ENCODE measurements at regions not wholly inside any gene's neighbourhood (a gene's known extent, or its start where the extent isn't known, plus 50 kb on each side); places are given as distances from the start of the nearest gene placed in this dataset.
"Not testable (repeated sequence)": the region's sequence is repeated elsewhere in the genome, so short reads cannot be mapped to it uniquely, and the experiment has no call there.

GRCh38 chr1:172837816-172838679 lies 179.1 kb downstream of the FASLG start:
- DNase-seq (ENCODE audit: low spot score), result no peak

DNA sequence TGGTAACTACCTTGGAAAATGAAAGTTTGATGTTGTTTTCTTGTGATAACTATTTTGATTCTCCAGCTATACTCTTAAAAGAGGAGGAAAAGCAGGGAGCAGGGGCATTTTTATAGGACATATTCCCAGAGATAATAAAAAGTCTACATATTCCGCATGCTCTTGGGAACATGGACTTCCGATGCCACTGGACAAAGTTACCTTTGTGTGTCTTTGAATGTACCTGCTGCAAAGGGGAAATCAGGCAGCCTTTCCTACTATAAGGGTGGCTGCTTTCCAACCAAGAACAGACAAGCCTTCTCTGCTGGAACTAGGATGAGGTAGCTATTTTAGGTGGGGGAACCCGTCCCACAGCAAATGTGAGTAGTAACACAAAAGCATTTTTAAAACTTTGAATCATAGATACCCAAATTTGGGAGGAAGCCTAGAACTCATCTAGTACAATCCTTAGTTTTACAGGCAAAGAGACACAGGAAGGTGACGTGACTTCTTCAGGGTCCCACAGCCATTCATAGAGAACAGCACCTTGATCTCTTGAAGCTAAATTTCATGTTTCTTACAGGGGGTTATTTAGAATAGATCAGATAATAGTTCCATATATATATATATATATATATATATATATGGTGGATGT lies 179.9 kb downstream of the FASLG start:
- DNase-seq (ENCODE audit: low spot score), result no peak

- DNase-seq (ENCODE audit: low spot score), result not testable (repeated sequence)
Observed at GRCh38 chr1:172839639-172840038, 180.7 kb downstream of the FASLG start.

GRCh38 chr1:172843444-172843843 lies 184.5 kb downstream of the FASLG start:
- no peak for DNase-seq (ENCODE audit: low spot score)

GRCh38 chr1:172845371-172845770 lies 186.5 kb downstream of the FASLG start:
- no peak for DNase-seq (ENCODE audit: low spot score)

DNA sequence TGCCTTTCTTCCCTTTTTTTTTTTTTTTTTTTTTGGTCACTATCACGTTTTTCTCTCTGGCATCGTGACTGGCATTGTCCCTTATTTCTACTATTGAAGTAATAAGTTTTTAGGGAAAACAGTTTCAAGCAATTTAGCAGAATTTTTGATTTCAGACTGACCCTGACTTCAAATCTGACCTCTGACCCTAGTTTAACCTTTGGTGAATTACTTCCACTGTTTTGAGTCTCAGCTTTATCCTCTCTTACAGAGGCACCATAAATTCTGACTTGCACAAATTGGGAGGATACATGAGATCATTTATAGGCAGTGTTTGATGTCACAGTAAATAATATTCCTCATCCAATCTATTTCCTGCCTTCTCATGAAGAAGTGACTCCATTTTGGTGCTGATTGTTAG lies 187.0 kb downstream of the FASLG start:
- DNase-seq (ENCODE audit: low spot score), result no peak

- not testable (repeated sequence) for DNase-seq (ENCODE audit: low spot score)
Observed at GRCh38 chr1:172847814-172848213, 188.9 kb downstream of the FASLG start.

GRCh38 chr1:172849653-172850052 lies 190.8 kb downstream of the FASLG start:
- DNase-seq (ENCODE audit: low spot score), result no peak

DNA sequence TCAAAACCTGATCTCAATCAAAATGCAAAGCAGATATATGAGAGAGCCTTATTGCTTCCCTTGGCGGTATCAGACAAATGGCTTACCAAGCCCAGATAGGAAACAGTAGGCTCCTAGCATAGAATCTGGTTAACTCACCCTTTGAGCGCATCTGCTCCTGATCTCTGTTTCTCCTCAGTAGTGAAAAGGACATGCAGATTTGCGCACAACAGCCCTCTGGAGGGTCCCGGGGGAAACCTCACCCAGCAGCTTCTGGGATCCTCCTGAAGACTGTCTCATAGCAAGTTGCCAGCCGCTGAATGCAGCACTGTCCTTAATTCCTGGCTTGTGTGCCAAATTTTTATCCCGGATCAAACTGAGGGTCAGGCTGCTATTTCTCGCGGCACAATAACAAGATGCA lies 192.2 kb downstream of the FASLG start:
- DNase-seq (ENCODE audit: low spot score), result no peak

GRCh38 chr1:172851856-172852255 lies 193.0 kb downstream of the FASLG start:
- DNase-seq (ENCODE audit: low spot score), result no peak

DNA sequence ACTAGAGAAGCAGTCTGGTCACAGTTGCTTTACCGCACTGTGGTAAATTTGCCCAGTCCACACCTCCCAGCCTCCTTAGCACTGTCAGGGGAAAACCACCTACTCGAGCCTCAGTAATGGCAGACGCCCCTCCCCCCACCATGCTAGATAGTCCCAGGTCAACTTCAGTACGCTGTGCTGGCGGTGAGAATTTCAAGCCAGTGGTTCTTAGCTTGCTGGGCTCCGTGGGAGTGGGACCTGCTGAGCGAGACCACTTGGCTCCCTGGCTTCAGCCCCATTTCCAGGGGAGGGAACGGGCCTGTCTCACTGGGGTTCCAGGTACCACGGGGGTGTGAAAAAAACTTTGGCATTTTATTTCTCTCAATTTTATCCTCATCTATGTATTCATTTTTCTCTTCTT lies 194.8 kb downstream of the TNFSF18 start:
- not testable (repeated sequence) for DNase-seq (ENCODE audit: low spot score)

GRCh38 chr1:172863031-172863430 lies 187.7 kb downstream of the TNFSF18 start:
- DNase-seq (ENCODE audit: low spot score), result no peak

- DNase-seq (ENCODE audit: low spot score), result no peak
Observed at GRCh38 chr1:172867216-172867818, 183.4 kb downstream of the TNFSF18 start.

- DNase-seq (ENCODE audit: low spot score), result no peak
Observed at GRCh38 chr1:172870901-172871606, 179.7 kb downstream of the TNFSF18 start.

- DNase-seq (ENCODE audit: low spot score), result no peak
Observed at GRCh38 chr1:172874950-172875349, 175.8 kb downstream of the TNFSF18 start.

DNA sequence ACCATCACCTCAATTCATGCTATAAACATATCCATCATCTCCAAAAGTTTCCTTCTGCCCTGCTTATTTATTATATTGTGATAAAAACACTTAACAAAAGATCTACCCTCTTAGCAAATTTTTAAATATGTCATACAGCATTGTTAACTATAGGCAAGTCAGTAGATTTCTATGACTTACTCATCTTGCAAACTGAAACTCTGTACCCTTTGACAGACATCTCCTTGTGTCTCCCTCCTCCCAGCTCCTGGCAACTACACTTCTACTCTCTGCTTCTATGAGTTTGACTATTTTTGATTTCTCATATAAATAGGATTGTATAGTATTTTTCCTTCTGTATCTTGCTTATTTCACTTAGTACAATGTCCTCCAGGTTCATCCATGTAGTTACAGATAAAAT lies 174.8 kb downstream of the TNFSF18 start:
- DNase-seq (ENCODE audit: low spot score), result no peak

DNA sequence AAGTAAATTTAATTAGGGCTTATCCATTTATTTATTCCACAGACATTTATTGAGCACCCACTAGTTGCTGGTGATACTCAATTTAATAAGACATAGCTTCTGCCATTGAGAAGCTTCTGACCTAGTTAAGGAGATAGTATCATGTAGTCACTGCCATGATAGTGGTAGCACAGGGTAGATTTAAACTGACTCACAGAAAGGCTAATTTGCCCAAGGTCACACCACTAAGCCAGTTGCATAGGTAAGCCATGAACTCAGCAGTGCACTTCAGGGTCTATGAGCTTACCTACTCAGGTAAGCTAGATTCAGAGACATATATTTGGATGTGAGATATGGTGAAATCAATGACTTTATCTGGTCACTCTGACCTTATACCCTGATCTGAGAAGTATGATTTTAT lies 168.4 kb downstream of the TNFSF18 start:
- DNase-seq (ENCODE audit: low spot score), result no peak

DNA sequence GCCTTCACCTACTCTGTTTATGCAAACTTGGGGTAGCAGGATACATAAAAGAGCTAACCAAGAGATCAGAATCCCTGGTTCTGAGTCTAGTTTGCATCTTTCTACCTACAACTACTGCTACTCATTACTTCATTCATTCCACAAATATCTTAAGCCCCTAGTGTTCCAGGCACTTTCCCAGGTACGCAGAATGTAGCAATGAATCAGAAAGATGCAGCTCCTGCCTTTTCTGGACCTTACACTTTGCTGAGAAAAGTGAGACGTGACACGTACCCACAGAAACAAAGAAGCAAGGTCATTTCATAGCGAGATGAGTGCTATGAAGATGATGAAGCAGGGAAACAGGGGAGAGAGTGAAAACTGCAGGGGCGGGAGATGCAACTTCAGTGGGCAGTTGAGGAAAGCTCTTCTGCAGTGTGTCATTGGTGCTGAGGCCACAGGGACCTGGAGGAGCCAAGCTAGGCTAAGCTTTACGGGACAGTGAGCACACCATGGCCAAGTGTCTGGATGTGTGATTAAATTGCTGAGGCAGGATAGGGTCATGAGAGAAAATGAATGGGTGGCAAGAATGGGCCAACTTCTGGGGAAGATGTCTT lies 167.9 kb downstream of the TNFSF18 start:
- DNase-seq (ENCODE audit: low spot score), result no peak

DNA sequence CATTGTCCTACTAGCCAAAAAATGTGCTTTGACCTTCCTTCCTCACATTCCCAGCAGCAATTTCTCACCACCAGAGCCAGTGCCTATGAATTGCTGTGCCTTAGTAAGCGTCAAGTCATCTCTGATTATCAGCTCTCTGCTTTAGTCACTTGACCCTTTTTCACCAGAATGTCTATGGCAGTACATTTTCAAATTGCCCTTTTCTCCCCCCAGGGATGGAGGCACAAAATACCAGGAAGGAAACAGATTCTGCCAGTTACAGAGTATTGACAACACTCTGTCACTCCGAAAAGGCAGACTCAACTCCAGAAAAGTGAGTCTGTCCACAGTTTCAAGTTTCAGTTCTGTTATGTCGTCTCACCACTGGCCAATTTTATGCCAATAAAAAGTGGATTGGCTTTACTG lies 167.4 kb downstream of the TNFSF18 start:
- no peak for DNase-seq (ENCODE audit: low spot score)

DNA sequence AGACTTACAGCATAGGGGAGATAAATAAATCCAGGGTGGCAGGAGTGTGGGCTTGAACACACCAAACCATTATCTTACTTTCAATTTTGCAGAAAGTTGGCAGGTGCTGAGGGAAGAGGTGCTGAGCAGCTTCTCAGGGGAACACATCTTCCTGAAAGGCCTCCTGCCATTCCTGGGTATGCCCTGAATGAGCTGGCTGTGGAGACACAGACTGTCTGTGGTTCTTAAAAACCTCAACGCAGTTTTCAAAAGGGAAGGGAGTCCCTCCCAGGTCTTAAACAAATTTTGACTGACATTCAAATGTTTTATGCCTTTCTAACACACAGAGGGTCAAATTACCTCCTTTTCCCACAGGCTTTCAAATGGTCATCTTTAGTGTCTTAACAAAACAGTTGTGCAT lies 166.9 kb downstream of the TNFSF18 start:
- DNase-seq (ENCODE audit: low spot score), result no peak

DNA sequence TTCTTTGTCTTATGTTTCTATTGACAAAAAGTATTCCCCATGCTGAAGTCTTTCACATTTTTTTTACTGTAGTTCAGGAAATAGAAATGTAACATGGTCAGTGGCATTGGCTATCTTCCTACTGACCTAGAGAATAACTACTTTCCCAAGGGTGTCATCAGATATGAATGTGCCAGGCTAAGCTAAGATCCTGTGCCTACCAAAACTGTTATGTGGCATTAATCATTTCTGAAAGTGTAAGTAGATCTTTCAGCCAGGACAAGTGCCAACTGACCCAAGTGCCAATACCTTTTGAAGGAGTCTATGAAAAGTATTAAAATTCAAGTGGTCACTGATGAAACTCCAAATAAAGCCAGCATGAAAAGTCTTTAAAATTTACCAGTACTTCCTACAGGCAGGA lies 165.3 kb downstream of the TNFSF18 start:
- DNase-seq (ENCODE audit: low spot score), result no peak

DNA sequence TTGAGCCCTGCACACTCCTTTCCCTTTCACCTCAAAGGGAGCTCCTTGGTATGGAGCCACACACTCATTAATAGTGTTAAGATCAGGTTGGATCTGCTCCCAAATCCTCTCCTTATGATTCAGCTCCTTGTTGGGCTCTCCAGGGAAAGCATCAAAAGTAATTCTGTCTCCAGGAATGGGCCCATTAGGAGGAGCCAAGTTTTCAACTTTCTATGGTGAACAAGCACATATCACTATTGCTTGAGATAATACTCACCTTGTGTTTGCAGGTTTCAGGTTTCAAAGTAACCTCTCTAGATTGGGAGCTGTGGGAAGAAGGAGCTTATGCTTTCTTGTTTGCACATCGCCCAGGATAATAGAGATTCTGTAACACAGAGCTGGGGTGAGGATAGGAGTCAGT lies 164.8 kb downstream of the TNFSF18 start:
- no peak for DNase-seq (ENCODE audit: low spot score)
